RWPE1 (cell line): ENCODE measurements at regions not wholly inside any gene's neighbourhood (a gene's known extent, or its start where the extent isn't known, plus 50 kb on each side); places are given as distances from the start of the nearest gene placed in this dataset.

Experiments used
- CTCF ChIA-PET: fragments of 350-600 bp; sonication (Branson Sonifier 250); formaldehyde crosslinking; extraction: SDS; loops from one replicate; lab custom pipeline; 2021; lab: Yijun Ruan, JAX
- POLR2A ChIA-PET: fragments of 400-600 bp; formaldehyde crosslinking; extraction: SDS; loops from one replicate; lab custom pipeline; 2020; ENCODE audit warnings: antibody characterized with exemption; ENCODE audit not compliant: low non-redundant PET; lab: Yijun Ruan, JAX
- DNase-seq: peaks from one replicate; pipeline ENCODE4 v3.0.0; 2012; ENCODE audit warnings: low spot score
- H3K27ac ChIP-seq: fragments of 450-650 bp; 2 replicates; pipeline ENCODE4 v1.5.1; 2017
- CTCF ChIP-seq: fragments of 450-650 bp; conservative IDR thresholded peaks from 2 replicates; pipeline ENCODE4 v1.5.1; 2017; ENCODE audit warnings: low read depth, mild to moderate bottlenecking

- POLR2A ChIA-PET, result no interaction called here
- no peak overlapping the region for H3K27ac ChIP-seq
- no peak for TF ChIP-seq CTCF
- CTCF ChIA-PET, result no interaction called here
- DNase-seq, result no peak
Measured at GRCh38 chr4:133972586-133972985, 229.0 kb downstream of the PABPC4L start.

- TF ChIP-seq CTCF, result no peak
- ChIA-PET CTCF (no interaction called here), POLR2A (no interaction called here)
- DNase-seq, result peak; percentile 1
- H3K27ac ChIP-seq, result no peak overlapping the region
Measured at GRCh38 chr4:133969202-133969848, 232.3 kb downstream of the PABPC4L start.

DNA sequence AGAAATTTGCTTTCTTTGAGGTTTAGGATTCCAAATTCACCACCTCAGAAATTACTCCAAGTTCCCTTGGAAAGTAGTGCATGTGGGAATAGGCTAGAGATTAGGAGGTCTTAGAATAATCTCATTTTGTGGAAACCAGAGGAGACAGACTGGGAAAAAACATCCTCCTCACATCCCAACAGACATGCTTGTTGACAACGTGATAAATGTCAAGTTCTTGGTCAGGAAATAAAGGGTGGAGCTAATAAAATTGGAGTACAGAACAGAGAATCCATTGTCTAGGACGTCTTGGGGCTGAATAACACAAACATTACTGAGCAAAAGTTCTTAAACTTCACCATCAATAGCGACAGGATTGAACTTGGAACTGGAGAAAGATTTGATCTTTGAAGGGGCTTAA, 233.4 kb downstream of the PABPC4L start:
- ChIA-PET POLR2A (no interaction called here), CTCF (no interaction called here)
- no peak for TF ChIP-seq CTCF
- H3K27ac ChIP-seq, result no peak overlapping the region
- DNase-seq, result no peak

- no peak overlapping the region for H3K27ac ChIP-seq
- ChIA-PET POLR2A (no interaction called here), CTCF (no interaction called here)
- no peak for TF ChIP-seq CTCF
- DNase-seq, result no peak
Measured at GRCh38 chr4:133960975-133961374, 240.6 kb downstream of the PABPC4L start.

DNA sequence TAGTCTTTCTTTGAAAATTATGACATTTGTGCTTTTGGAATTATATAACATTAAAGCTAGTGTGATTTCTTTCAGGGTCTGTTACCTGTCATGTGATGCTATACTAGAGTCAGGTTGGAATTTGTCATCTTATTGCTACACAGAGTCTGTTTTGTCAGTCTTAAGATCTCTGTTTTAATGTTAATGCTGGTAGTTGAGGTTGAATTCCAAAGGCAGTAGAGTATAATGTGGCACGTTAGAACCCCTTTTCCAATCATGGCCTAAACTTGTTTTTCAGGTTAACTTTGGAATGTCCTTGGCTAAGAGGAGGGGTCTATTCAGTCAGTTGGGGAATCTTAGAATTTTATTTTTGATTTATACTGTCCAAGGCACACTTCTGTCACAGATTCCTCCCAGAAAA, 258.5 kb downstream of the PABPC4L start:
- TF ChIP-seq CTCF, result no peak
- CTCF ChIA-PET, result no interaction called here
- POLR2A ChIA-PET, result no interaction called here
- no peak for DNase-seq
- no peak overlapping the region for H3K27ac ChIP-seq

GRCh38 chr4:133938061-133938460, 263.5 kb downstream of the PABPC4L start:
- TF ChIP-seq CTCF, result no peak

More at GRCh38 chr4:133938061-133938460, 263.5 kb downstream of the PABPC4L start:
- DNase-seq, result no peak
- ChIA-PET CTCF (no interaction called here), POLR2A (no interaction called here)
- no peak overlapping the region for H3K27ac ChIP-seq
